Tibial nerve (tissue), 3 donors: ENCODE measurements at regions not wholly inside any gene's neighbourhood (a gene's known extent, or its start where the extent isn't known, plus 50 kb on each side); places are given as distances from the start of the nearest gene placed in this dataset.

Experiments
- CTCF ChIP-seq, 5 experiments: fragments of 200-600 bp in 3 of 5; fragments of 450-650 bp in 2 of 5; sonication (generic) in 3 of 5; IDR thresholded peaks; one replicate each; pipeline ENCODE4 v1.5.1; 2016 to 2019; ENCODE audit warnings: antibody characterized with exemption in 5 of 5, mild to moderate bottlenecking in 3 of 5, moderate library complexity in 2 of 5
- POLR2A ChIP-seq, 2 donors: fragments of 450-650 bp; IDR thresholded peaks; one replicate each; pipeline ENCODE4 v1.6.1; 2017; ENCODE audit warnings: antibody characterized with exemption in 2 of 2, mild to moderate bottlenecking in 2 of 2, moderate library complexity in 2 of 2

GRCh38 chr1:2904191-2904590, 102.7 kb upstream of the TTC34 start:
- TF ChIP-seq CTCF (IDR thresholded peaks at IDR 0.05) (no peak), POLR2A (IDR thresholded peaks at IDR 0.05) (no peak)
